ENCODE measurements at regions not wholly inside any gene's neighbourhood (a gene's known extent, or its start where the extent isn't known, plus 50 kb on each side); places are given as distances from the start of the nearest gene placed in this dataset.

GRCh38 chr12:85664429-85664828 lies 171.8 kb downstream of the RASSF9 start:
- TF ChIP-seq EZH2 (IDR thresholded peaks at IDR 0.05; ENCODE audit: insufficient read depth, poor library complexity, severe bottlenecking) (no peak), EZH2phosphoT487 (IDR thresholded peaks at IDR 0.05; ENCODE audit: insufficient read depth, low read depth) (no peak)

Measured in GM23248 (cell line).